Neuronal stem cell (in vitro differentiated cells): ENCODE measurements at regions not wholly inside any gene's neighbourhood (a gene's known extent, or its start where the extent isn't known, plus 50 kb on each side); places are given as distances from the start of the nearest gene placed in this dataset.
"Not testable (repeated sequence)": the region's sequence is repeated elsewhere in the genome, so short reads cannot be mapped to it uniquely, and the experiment has no call there.

Experiments
- DNase-seq: peaks from one replicate; pipeline ENCODE4 v3.0.0-alpha.2; 2013; ENCODE audit warnings: low spot score
- H2AFZ ChIP-seq: one replicate; pipeline ENCODE4 v1.6.1; 2013; ENCODE audit warnings: mild to moderate bottlenecking, low read length, inconsistent platforms
- H2AK5ac ChIP-seq: 2 replicates; pipeline ENCODE4 v1.6.1; 2013; ENCODE audit warnings: low read depth, mild to moderate bottlenecking, inconsistent platforms, low read length, moderate library complexity, mixed read lengths
- H2BK120ac ChIP-seq: 2 replicates; pipeline ENCODE4 v1.6.1; 2013; ENCODE audit warnings: low read depth, mild to moderate bottlenecking, inconsistent platforms, low read length, moderate library complexity, mixed read lengths
- H2BK12ac ChIP-seq: one replicate; pipeline ENCODE4 v1.6.1; 2013; ENCODE audit warnings: low read length, inconsistent platforms
- H2BK15ac ChIP-seq: 2 replicates; pipeline ENCODE4 v1.6.1; 2013; ENCODE audit warnings: mild to moderate bottlenecking, low read length, inconsistent platforms, mixed read lengths
- H2BK5ac ChIP-seq: one replicate; pipeline ENCODE4 v1.6.1; 2013; ENCODE audit warnings: inconsistent platforms, mild to moderate bottlenecking, low read length, moderate library complexity
- H3K14ac ChIP-seq: one replicate; pipeline ENCODE4 v1.6.1; 2013; ENCODE audit warnings: low read length, inconsistent platforms
- H3K18ac ChIP-seq: 2 replicates; pipeline ENCODE4 v1.6.1; 2013; ENCODE audit warnings: low read length, inconsistent platforms
- H3K23ac ChIP-seq: 2 replicates; pipeline ENCODE4 v1.6.1; 2013; ENCODE audit warnings: low read depth, mild to moderate bottlenecking, mixed read lengths, low read length, inconsistent platforms; ENCODE audit not compliant: poor library complexity
- H3K27ac ChIP-seq: replicated peaks from 3 replicates; pipeline ENCODE4 v1.5.1; 2013; ENCODE audit warnings: low read length, inconsistent platforms
- H3K27me3 ChIP-seq, 3 experiments: 2 replicates each; pipeline ENCODE4 v1.6.1; 2013; ENCODE audit warnings: low read length in 3 of 3, mild to moderate bottlenecking in 2 of 3, inconsistent platforms in 1 of 3, low read depth in 1 of 3, mixed read lengths in 1 of 3, moderate library complexity in 1 of 3; ENCODE audit not compliant: control insufficient read depth in 3 of 3, insufficient read depth in 3 of 3
- H3K36me3 ChIP-seq, 2 donors: replicated peaks in 1 of 2; 2 replicates each; pipeline ENCODE4 v1.6.1; 2013; ENCODE audit warnings: low read length in 2 of 2; ENCODE audit not compliant: control insufficient read depth in 2 of 2, insufficient read depth in 2 of 2
- H3K4ac ChIP-seq: 2 replicates; pipeline ENCODE4 v1.6.1; 2013; ENCODE audit warnings: inconsistent platforms, mild to moderate bottlenecking, low read length, moderate library complexity
- H3K4me1 ChIP-seq, 2 donors: 1 replicate in 1 of 2; 2 replicates in 1 of 2; pipeline ENCODE4 v1.6.1; 2013; ENCODE audit warnings: low read length in 2 of 2, low read depth in 1 of 2; ENCODE audit not compliant: control insufficient read depth in 2 of 2, insufficient read depth in 1 of 2
- H3K4me2 ChIP-seq: one replicate; pipeline ENCODE4 v1.6.1; 2013; ENCODE audit warnings: mild to moderate bottlenecking, low read length, inconsistent platforms; ENCODE audit not compliant: insufficient read depth, poor library complexity, severe bottlenecking
- H3K4me3 ChIP-seq, 2 donors: 2 replicates each; pipeline ENCODE4 v1.5.1; 2013; ENCODE audit warnings: low read length in 2 of 2, mild to moderate bottlenecking in 2 of 2, inconsistent platforms in 1 of 2, moderate library complexity in 1 of 2
- H3K79me1 ChIP-seq: one replicate; pipeline ENCODE4 v1.6.1; 2013; ENCODE audit warnings: low read depth, mild to moderate bottlenecking, inconsistent platforms, low read length, moderate library complexity
- H3K9ac ChIP-seq: one replicate; pipeline ENCODE4 v1.6.1; 2013; ENCODE audit warnings: mild to moderate bottlenecking, low read depth, low read length, inconsistent platforms; ENCODE audit not compliant: poor library complexity
- H3K9me3 ChIP-seq, 2 donors: replicated peaks in 1 of 2; 2 replicates each; pipeline versions ENCODE3 to v1.6.1; 2013; ENCODE audit warnings: low read length in 2 of 2, mild to moderate bottlenecking in 2 of 2, inconsistent platforms in 1 of 2, low read depth in 1 of 2, mixed read lengths in 1 of 2, moderate library complexity in 1 of 2; ENCODE audit not compliant: control insufficient read depth in 2 of 2, insufficient read depth in 1 of 2
- H4K8ac ChIP-seq: one replicate; pipeline ENCODE4 v1.6.1; 2013; ENCODE audit warnings: low read depth, mild to moderate bottlenecking, inconsistent platforms, low read length, moderate library complexity
- H4K91ac ChIP-seq: one replicate; pipeline ENCODE4 v1.6.1; 2013; ENCODE audit warnings: low read length, low read depth, mild to moderate bottlenecking, inconsistent platforms; ENCODE audit not compliant: poor library complexity
- WGBS, 2 donors: extraction: QIAGEN DNeasy Blood & Tissue Kit; methylation state at CpG; one replicate each; pipeline ENCODE4 v1.1.7; 2013; ENCODE audit warnings: missing lambda C conversion rate in 2 of 2, mixed read lengths in 1 of 2; ENCODE audit not compliant: insufficient read length in 2 of 2, insufficient replicate concordance in 1 of 2; ENCODE audit errors: extremely low coverage in 2 of 2; 5-methylcytosine and 5-hydroxymethylcytosine counted together

- WGBS, 2 donors: no CpG with 5 or more reads among the region's 11 CpGs
- H2BK15ac ChIP-seq, H4K91ac ChIP-seq, H2AK5ac ChIP-seq, H3K79me1 ChIP-seq, H3K4me3 ChIP-seq, H3K4ac ChIP-seq, H2BK120ac ChIP-seq, H2BK5ac ChIP-seq, H2BK12ac ChIP-seq, H3K9ac ChIP-seq, H3K27me3 ChIP-seq, H3K14ac ChIP-seq, H2AFZ ChIP-seq, DNase-seq, H3K4me1 ChIP-seq, H4K8ac ChIP-seq, H3K23ac ChIP-seq, H3K18ac ChIP-seq, H3K4me2 ChIP-seq, H3K36me3 ChIP-seq, H3K27ac ChIP-seq, H3K9me3 ChIP-seq: not testable (repeated sequence)
Measured at GRCh38 chr6:120432840-120433239, 901.4 kb downstream of the TBC1D32 start.

GRCh38 chr6:120431841-120432240 is 902.4 kb downstream of the TBC1D32 start:
- no peak overlapping the region for H3K27ac ChIP-seq
- H2AK5ac ChIP-seq: no peak overlapping the region
- H3K4me1 ChIP-seq: no peaks in the 10 kb centered on the region
- H3K18ac ChIP-seq: no peak overlapping the region
- H2BK12ac ChIP-seq: no peak overlapping the region
- H2BK120ac ChIP-seq: no peak overlapping the region
- no peak overlapping the region for H4K91ac ChIP-seq
- peak overlapping the region; percentile 91 for H3K14ac ChIP-seq
- H3K23ac ChIP-seq: no peak overlapping the region
- no peak overlapping the region for H3K4ac ChIP-seq
- DNase-seq: no peak
- H3K27me3 ChIP-seq: no peaks in the 10 kb centered on the region
- WGBS, 2 donors: no CpG with 5 or more reads among the region's 11 CpGs
- no peak overlapping the region for H2BK15ac ChIP-seq
- H3K4me2 ChIP-seq: no peak overlapping the region
- H3K36me3 ChIP-seq: no peaks in the 10 kb centered on the region
- H3K4me3 ChIP-seq: no peak overlapping the region
- no peak overlapping the region for H4K8ac ChIP-seq
- no peak overlapping the region for H3K9ac ChIP-seq
- H2AFZ ChIP-seq: no peak overlapping the region
- no peak overlapping the region for H2BK5ac ChIP-seq
- no peaks in the 10 kb centered on the region for H3K9me3 ChIP-seq
- H3K79me1 ChIP-seq: no peaks in the 10 kb centered on the region

DNA sequence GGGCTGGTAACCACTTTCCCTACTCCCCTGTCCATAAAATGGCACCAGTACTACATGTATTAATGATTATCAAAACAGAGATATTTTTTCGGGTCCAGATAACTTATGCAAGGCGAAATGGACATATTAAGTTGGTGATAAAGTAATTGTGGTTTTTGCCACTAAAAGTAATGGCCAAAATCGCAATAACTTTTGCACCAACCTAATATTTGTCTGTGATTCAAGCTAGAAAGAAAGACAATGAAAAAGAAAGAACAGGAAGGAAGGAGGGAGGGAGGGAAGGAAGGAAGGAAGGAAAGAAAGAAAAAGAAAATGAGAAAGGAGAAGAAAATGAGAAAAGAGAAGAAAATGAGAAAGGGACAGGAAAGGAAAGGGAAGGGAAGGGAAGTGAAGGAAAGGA is 922.9 kb downstream of the TBC1D32 start:
- no peaks in the 10 kb centered on the region for H3K36me3 ChIP-seq
- no CpG with 5 or more reads among the region's 3 CpGs for WGBS, 2 donors
- H4K8ac ChIP-seq: no peak overlapping the region
- no peak overlapping the region for H2BK15ac ChIP-seq
- H3K4me1 ChIP-seq: no peaks in the 10 kb centered on the region
- H3K79me1 ChIP-seq: no peaks in the 10 kb centered on the region
- no peaks in the 10 kb centered on the region for H3K9me3 ChIP-seq
- H2AK5ac ChIP-seq: no peak overlapping the region
- H2AFZ ChIP-seq: no peak overlapping the region
- H2BK120ac ChIP-seq: no peak overlapping the region
- H3K27ac ChIP-seq: no peak overlapping the region
- no peaks in the 10 kb centered on the region for H3K27me3 ChIP-seq
- no peak overlapping the region for H3K18ac ChIP-seq
- H3K4me2 ChIP-seq: no peak overlapping the region
- no peak overlapping the region for H3K23ac ChIP-seq
- H3K4me3 ChIP-seq: no peak overlapping the region
- H3K4ac ChIP-seq: no peak overlapping the region
- no peak overlapping the region for H2BK12ac ChIP-seq
- no peak overlapping the region for H2BK5ac ChIP-seq
- no peak overlapping the region for H3K14ac ChIP-seq
- H3K9ac ChIP-seq: no peak overlapping the region
- no peak overlapping the region for H4K91ac ChIP-seq
- DNase-seq: no peak

DNA sequence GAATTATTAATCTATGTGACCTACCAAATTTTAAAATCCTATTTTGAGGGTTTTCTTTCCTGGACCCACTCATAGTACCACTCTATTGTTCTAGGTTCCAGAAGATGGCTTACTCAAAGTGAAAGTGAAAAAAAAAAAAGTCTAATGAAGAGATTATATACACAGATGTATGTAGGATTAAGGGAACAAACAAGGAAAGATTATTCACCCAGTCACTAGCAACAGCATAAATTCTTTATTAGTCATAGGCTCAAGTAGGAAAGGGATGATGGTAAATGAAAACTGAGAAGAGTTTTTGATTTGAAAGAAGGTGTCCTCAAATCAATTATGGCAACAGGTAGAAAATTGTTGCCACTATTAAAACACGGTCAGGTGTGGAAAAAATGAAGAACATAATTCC is 923.7 kb downstream of the TBC1D32 start:
- no peak overlapping the region for H3K9ac ChIP-seq
- no peak overlapping the region for H2BK12ac ChIP-seq
- no peak overlapping the region for H4K91ac ChIP-seq
- no peak overlapping the region for H2AK5ac ChIP-seq
- H3K4me2 ChIP-seq: no peak overlapping the region
- H4K8ac ChIP-seq: no peak overlapping the region
- no peaks in the 10 kb centered on the region for H3K9me3 ChIP-seq
- no peaks in the 10 kb centered on the region for H3K4me1 ChIP-seq
- no CpG with 5 or more reads among the region's 1 CpG for WGBS, 2 donors
- no peak overlapping the region for H2AFZ ChIP-seq
- no peak overlapping the region for H3K18ac ChIP-seq
- H3K14ac ChIP-seq: no peak overlapping the region
- no peaks in the 10 kb centered on the region for H3K27me3 ChIP-seq
- no peaks in the 10 kb centered on the region for H3K36me3 ChIP-seq
- DNase-seq: no peak
- H2BK5ac ChIP-seq: no peak overlapping the region
- no peak overlapping the region for H3K23ac ChIP-seq
- H3K79me1 ChIP-seq: no peaks in the 10 kb centered on the region
- no peak overlapping the region for H3K4me3 ChIP-seq
- no peak overlapping the region for H3K4ac ChIP-seq
- H2BK120ac ChIP-seq: no peak overlapping the region
- no peak overlapping the region for H3K27ac ChIP-seq
- H2BK15ac ChIP-seq: no peak overlapping the region
